ENCODE measurements at regions not wholly inside any gene's neighbourhood (a gene's known extent, or its start where the extent isn't known, plus 50 kb on each side); places are given as distances from the start of the nearest gene placed in this dataset.

DNA sequence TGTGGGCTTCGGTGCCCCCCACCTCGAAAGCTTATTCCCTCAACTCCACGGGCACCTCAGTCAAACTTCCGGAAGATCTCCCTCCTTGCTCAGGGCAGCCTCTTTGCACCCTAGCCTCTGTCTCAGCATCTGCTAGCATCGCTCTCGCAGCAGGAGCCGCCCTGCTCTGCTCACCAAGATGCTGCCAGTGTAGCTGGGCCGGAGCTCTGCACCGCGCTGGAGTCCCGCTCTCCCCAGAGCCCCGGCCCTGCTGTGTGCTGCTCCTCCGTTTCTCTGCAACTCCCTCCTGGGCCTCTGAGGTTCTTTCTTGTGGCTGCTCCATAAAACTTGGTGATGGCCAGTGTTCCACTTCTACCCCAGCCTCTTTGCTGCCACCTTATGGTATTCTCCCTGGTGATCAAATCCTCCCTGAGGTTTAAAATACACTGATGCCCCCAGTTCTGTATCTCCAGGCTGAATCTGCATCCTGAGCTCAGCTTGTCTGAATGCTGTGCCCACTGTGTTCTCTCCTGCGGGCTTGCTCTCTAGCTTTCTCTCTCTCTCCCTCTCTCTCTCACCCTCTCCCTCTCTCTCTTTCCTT, 198.0 kb downstream of the UQCRFS1 start:
- Histone ChIP-seq H3K4me3 (replicated peaks in 1 of 3; ENCODE audit: insufficient read depth in 1 of 3, low read depth in 1 of 3, low read length in 3 of 3) (no peak overlapping the region), H3K27me3 (ENCODE audit: control insufficient read depth in 2 of 2, insufficient read depth in 2 of 2, low read length in 2 of 2) (no peaks in the 10 kb centered on the region), H3K4me1 (ENCODE audit: control insufficient read depth, extremely low read depth, insufficient read depth, low read length) (no peaks in the 10 kb centered on the region), H3K9me3 (replicated peaks; ENCODE audit: control insufficient read depth, insufficient read depth, low read length) (peaks cover under 1% of the 10 kb centered on the region), H4K20me1 (replicated peaks; ENCODE audit: control insufficient read depth, extremely low read depth, insufficient read depth, low read length) (no peaks in the 10 kb centered on the region), H3K79me2 (ENCODE audit: control insufficient read depth, insufficient read depth, low read length) (no peaks in the 10 kb centered on the region), H3K9me1 (replicated peaks; ENCODE audit: control insufficient read depth, extremely low read depth, insufficient read depth, low read length) (no peaks in the 10 kb centered on the region), H3K27ac (ENCODE audit: insufficient read depth, low read depth, low read length) (no peak overlapping the region), H3K4me2 (ENCODE audit: insufficient read depth, low read length) (no peak overlapping the region), H3K9ac (replicated peaks; ENCODE audit: extremely low read depth, insufficient read depth, low read length) (no peak overlapping the region), H3K36me3 (ENCODE audit: control insufficient read depth in 2 of 2, extremely low read depth in 1 of 2, insufficient read depth in 2 of 2, low read length in 2 of 2) (no peaks in the 10 kb centered on the region), H2AFZ (ENCODE audit: low read depth, low read length) (no peak overlapping the region)
- BruUV-seq (replicated peaks) = no TSS peak
- CTCF ChIA-PET = no interaction called here
- intact Hi-C loops (cut with micrococcal nuclease) (no loop called here), dilution Hi-C loops (cut with MboI; ENCODE audit: extremely low pct_ligation_motif_present, low sequenced_read_pairs) (no loop called here)
- no peak for FAIRE-seq
- POLR2A ChIA-PET = no interaction called here
- no peak for TF ChIP-seq POLR2A (IDR thresholded peaks at IDR 0.05; ENCODE audit: low read depth, low read length)
- DNase-seq (ENCODE audit: low read depth, low spot score) = no peak

DNA sequence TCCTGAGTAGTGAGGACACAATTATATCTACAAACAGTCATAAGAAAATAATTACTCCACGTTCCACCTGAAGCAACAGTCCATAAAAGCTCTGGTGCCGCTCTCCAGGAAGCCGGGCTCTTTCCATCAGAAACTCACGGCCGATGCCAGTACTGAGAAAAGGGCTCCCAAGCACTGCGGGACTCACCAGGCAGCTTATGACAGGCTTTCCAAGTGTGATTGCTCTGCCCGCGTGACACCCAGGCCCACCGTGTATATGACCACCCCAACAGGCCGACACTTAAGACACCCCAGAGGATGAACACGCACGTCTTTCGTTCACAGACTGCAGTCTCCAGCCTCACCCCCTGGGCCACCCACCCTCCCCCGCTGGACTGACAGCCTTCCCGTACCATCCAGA, 199.0 kb downstream of the UQCRFS1 start:
- Histone ChIP-seq H3K27me3 (ENCODE audit: control insufficient read depth in 2 of 2, insufficient read depth in 2 of 2, low read length in 2 of 2) (no peaks in the 10 kb centered on the region), H3K4me2 (ENCODE audit: insufficient read depth, low read length) (no peak overlapping the region), H3K36me3 (ENCODE audit: control insufficient read depth in 2 of 2, extremely low read depth in 1 of 2, insufficient read depth in 2 of 2, low read length in 2 of 2) (no peaks in the 10 kb centered on the region), H2AFZ (ENCODE audit: low read depth, low read length) (no peak overlapping the region), H3K4me1 (ENCODE audit: control insufficient read depth, extremely low read depth, insufficient read depth, low read length) (no peaks in the 10 kb centered on the region), H3K4me3 (replicated peaks in 1 of 3; ENCODE audit: insufficient read depth in 1 of 3, low read depth in 1 of 3, low read length in 3 of 3) (no peak overlapping the region), H3K27ac (ENCODE audit: insufficient read depth, low read depth, low read length) (no peak overlapping the region), H3K9me1 (replicated peaks; ENCODE audit: control insufficient read depth, extremely low read depth, insufficient read depth, low read length) (no peaks in the 10 kb centered on the region), H3K79me2 (ENCODE audit: control insufficient read depth, insufficient read depth, low read length) (no peaks in the 10 kb centered on the region), H4K20me1 (replicated peaks; ENCODE audit: control insufficient read depth, extremely low read depth, insufficient read depth, low read length) (no peaks in the 10 kb centered on the region), H3K9ac (replicated peaks; ENCODE audit: extremely low read depth, insufficient read depth, low read length) (no peak overlapping the region), H3K9me3 (replicated peaks; ENCODE audit: control insufficient read depth, insufficient read depth, low read length) (peaks cover 3% of the 10 kb centered on the region)
- FAIRE-seq = no peak
- intact Hi-C loops (cut with micrococcal nuclease) (no loop called here), dilution Hi-C loops (cut with MboI; ENCODE audit: extremely low pct_ligation_motif_present, low sequenced_read_pairs) (no loop called here)
- DNase-seq (ENCODE audit: low read depth, low spot score) = no peak
- TF ChIP-seq EZH2 (IDR thresholded peaks at IDR 0.05; ENCODE audit: borderline replicate concordance, low read depth, low read length, severe bottlenecking) = no peak
- CTCF ChIA-PET = no interaction called here
- POLR2A ChIA-PET = no interaction called here
- no TSS peak for BruUV-seq (replicated peaks)

Measured in endothelial cell of umbilical vein (primary cell).